ENCODE measurements at regions not wholly inside any gene's neighbourhood (a gene's known extent, or its start where the extent isn't known, plus 50 kb on each side); places are given as distances from the start of the nearest gene placed in this dataset.

DNA sequence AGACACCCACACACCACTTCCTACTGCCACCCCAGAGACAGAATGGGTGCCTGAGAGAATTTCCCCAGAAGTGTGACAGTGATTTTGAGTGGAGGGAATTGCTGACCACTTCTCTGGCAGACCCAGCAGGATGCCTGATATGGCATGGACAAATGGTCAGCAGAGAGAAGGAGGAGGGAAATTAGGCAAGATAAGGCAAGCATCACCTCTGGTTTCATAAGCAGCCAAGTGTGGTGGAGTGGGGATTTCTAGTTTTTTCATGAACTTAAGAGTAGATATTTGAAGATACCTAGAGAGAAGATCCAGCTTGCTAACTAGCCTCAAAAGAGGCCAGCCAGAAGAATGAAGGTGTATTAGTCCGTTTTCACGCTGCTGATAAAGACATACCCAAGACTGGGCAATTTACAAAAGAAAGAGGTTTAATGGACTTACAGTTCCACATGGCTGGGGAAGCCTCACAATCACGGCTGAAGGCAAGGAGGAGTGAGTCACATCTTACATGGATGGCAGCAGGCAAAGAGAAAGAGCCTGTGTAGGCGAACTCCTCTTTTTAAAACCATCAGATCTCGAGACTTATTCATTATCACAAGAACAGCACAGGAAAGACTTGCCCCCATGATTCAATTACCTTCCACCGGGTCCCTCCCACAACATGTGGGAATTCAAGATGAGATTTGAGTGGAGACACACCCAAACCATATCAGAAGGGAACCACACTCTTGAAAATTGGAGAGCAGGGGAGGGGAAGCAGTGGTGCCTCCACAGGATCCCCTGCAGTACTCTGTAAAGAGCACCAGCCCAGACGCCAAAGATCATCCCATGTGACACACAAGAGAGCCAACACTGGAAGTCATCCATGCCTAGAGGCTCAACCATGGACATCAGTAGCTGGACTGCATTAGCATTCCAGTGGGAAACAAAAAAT lies 64.2 kb downstream of the RBM43 start:
- Histone ChIP-seq H3K27ac (no peak overlapping the region), H3K4me3 (no peak overlapping the region), H3K4me1 (replicated peaks in 1 of 2) (peaks cover 6 to 12% of the 10 kb centered on the region in 2 donors)
- in situ Hi-C loops (cut with MboI; ENCODE audit: low pct_unique_long_range_greater_than_20kb in 2 of 9, low sequenced_read_pairs in 9 of 9, unreplicated experiment in 9 of 9): no loop called here
- 67 to 95% (median 92%) methylated on average over 1 to 6 of the region's 7 CpGs; no CpG with 5 or more reads in 1 of the 10 experiments for WGBS, 10 experiments
- peak in 2 of 8 experiments; percentile 70 to 76 for ATAC-seq (replicated peaks in 6 of 8)

DNA sequence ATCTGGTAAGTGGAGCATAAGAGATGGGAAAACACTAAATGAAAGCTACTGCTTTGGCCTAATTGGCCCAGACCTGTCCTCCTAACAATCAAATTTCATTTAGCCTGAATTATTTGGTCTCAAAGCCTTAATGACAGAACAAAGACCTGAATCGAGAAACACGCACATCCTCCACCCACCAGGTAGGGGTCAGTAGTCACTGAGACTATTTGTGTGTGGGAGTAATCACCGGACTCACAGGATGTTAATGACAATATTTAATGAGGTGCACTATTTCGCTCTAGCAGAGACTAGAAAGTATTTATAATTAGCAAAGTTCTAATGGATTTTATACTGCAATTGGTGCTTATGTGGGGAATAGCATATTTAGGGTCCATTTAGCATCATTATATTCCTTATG lies 68.1 kb downstream of the RBM43 start:
- no peak for ATAC-seq (replicated peaks in 6 of 8)
- 66 to 100% (median 80%) methylated on average over 1 to 4 of the region's 4 CpGs; no CpG with 5 or more reads in 5 of the 10 experiments for WGBS, 10 experiments
- in situ Hi-C loops (cut with MboI; ENCODE audit: low pct_unique_long_range_greater_than_20kb in 2 of 9, low sequenced_read_pairs in 9 of 9, unreplicated experiment in 9 of 9): no loop called here

DNA sequence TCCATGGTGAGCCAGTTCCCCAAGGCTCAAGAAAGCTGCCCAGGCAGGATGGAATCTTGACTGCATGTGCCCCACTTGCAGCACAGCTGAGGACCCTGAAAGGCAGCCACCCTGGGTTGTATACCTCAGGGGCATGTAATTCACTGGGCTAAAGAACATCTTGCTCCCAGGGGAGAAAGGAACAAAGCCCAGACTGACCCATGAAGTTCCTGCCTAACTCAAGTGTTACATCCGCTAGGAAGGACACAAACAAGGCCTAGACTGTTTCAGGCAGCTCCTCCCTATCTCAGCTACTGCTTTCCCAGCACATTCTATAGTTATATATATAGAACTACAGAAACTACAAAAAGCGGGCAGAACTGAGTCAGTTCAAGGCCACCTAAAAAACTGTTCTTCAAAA lies 69.0 kb downstream of the RBM43 start:
- no peaks in the 10 kb centered on the region for H3K4me1 ChIP-seq (replicated peaks in 1 of 2)
- no peak overlapping the region for H3K4me3 ChIP-seq
- WGBS, 10 experiments: 86 to 100% (median 100%) methylated on average over 1 to 2 of the region's 2 CpGs; no CpG with 5 or more reads in 2 of the 10 experiments
- H3K27ac ChIP-seq: no peak overlapping the region
- in situ Hi-C loops (cut with MboI; ENCODE audit: low pct_unique_long_range_greater_than_20kb in 2 of 9, low sequenced_read_pairs in 9 of 9, unreplicated experiment in 9 of 9): no loop called here
- ATAC-seq (replicated peaks in 6 of 8): peak in 2 of 8 experiments; percentile 12 to 30

More for the DNA sequence above, 68.1 kb downstream of the RBM43 start:
- H3K4me3 ChIP-seq: no peak overlapping the region
- no peaks in the 10 kb centered on the region for H3K4me1 ChIP-seq (replicated peaks in 1 of 2)
- H3K27ac ChIP-seq: no peak overlapping the region

DNA sequence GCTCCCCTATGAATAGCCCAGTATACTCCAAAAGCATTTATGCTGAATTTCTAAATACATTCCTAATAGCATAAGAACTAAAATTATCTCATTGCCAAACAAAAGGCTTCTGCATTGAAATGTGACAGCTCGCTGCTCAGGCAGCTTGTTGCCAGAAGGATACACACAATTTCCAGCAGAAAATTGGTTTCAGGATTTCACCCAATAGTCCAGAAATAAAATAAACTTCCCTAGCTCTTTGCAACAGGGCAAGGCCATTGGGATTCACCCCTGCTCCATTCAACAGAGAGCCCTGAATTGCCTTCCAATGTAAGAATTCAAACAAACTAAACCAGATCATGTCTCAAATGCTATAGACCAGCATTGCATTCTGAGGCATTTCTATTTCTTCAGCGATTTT lies 70.7 kb downstream of the RBM43 start:
- peak in 1 of 8 experiments; percentile 46 for ATAC-seq (replicated peaks in 6 of 8)
- Histone ChIP-seq H3K4me1 (replicated peaks in 1 of 2) (no peaks in the 10 kb centered on the region), H3K27ac (no peak overlapping the region), H3K4me3 (no peak overlapping the region)
- 0 to 100% (median 83%) methylated on average over 1 to 2 of the region's 2 CpGs for WGBS, 10 experiments
- in situ Hi-C loops (cut with MboI; ENCODE audit: low pct_unique_long_range_greater_than_20kb in 2 of 9, low sequenced_read_pairs in 9 of 9, unreplicated experiment in 9 of 9): no loop called here

DNA sequence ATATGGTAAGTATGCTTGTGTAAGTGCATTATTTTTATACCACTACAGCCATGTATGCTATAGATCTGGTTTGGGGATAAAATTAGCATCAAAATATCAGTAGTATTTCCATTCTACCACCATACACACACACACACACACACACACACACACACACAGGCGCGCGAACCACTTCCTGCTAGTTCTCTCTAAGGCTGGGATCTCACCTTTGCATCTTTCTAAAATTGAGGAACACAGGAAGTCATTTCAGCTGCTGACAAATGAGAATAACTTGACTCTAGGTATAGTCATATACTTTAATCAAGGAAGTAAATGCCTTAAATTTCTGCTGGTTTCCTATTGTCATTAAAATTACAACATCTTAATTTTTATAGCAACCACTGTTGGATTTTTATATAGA lies 72.5 kb downstream of the RBM43 start:
- WGBS, 10 experiments: 89 to 100% (median 95%) methylated on average over 3 of the region's 3 CpGs; no CpG with 5 or more reads in 6 of the 10 experiments
- in situ Hi-C loops (cut with MboI; ENCODE audit: low pct_unique_long_range_greater_than_20kb in 2 of 9, low sequenced_read_pairs in 9 of 9, unreplicated experiment in 9 of 9): no loop called here
- Histone ChIP-seq H3K27ac (no peak overlapping the region), H3K4me3 (no peak overlapping the region), H3K4me1 (replicated peaks in 1 of 2) (peaks cover 4 to 11% of the 10 kb centered on the region in 2 donors)
- peak in 1 of 8 experiments; percentile 56 for ATAC-seq (replicated peaks in 6 of 8)

DNA sequence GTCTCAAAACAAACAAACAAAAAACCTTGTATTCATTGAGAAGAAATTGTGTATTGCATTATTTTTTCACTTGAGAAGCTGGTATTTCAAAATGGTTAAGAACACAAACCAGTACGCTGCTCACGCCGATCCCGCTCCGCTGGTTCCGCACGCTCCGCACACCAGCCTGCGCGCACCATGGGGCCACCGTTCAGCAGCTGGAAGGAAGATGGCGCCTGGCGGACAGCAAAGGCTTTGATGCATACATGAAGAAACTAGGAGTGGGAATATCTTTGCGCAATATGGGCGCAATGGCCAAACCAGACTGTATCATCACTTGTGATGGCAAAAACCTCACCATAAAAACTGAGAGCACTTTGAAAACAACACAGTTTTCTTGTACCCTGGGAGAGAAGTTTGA lies 75.7 kb downstream of the RBM43 start:
- H3K27ac ChIP-seq: no peak overlapping the region
- in situ Hi-C loops (cut with MboI; ENCODE audit: low pct_unique_long_range_greater_than_20kb in 2 of 9, low sequenced_read_pairs in 9 of 9, unreplicated experiment in 9 of 9): no loop called here
- H3K4me3 ChIP-seq: no peak overlapping the region
- 83 to 100% (median 97%) methylated on average over 1 to 15 of the region's 15 CpGs; no CpG with 5 or more reads in 2 of the 10 experiments for WGBS, 10 experiments
- peaks cover 14 to 42% of the 10 kb centered on the region in 2 donors for H3K4me1 ChIP-seq (replicated peaks in 1 of 2)
- ATAC-seq (replicated peaks in 6 of 8): no peak

DNA sequence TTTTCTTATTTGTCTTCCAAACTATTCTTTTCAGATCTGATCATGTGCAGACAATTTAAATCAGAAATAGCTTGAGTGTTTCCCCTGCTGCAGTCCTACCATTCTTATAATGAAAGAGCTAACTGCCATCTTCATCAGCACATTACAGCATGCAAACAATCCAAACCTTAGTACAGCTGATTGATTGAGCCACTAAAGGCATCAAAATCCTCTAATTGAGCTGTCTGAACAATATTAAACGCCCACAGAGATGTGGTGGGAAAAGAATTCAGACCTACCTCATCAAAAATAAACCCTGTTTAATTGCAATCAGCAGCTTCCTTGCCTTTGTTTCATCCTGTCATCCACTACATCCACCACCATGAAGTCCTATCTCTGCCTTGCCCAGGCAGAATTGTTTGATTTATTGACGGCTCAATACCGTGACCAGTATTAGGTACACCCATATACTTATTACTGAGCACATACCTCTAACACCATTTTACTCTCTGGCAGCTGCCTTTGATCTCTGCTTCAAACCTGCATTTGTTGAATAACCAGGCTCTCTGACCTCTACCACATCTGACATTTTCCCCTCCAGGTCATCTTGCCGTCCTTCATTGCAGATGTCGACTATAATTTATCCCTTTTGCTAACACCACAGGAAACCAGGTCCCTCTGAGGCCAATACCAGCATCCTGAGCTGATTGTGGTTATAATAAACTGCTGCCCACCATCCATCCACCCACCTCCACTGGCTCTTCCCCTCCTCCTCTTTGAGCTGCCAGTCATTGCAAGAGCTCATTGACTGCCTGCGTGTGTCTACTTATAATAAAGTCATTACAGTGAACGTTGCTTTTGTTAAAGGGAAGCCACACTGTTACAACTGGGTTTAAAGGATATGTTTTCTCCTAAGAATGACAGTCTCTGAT lies 78.5 kb downstream of the RBM43 start:
- in situ Hi-C loops (cut with MboI; ENCODE audit: low pct_unique_long_range_greater_than_20kb in 2 of 9, low sequenced_read_pairs in 9 of 9, unreplicated experiment in 9 of 9): no loop called here
- Histone ChIP-seq H3K27ac (peak overlapping the region; percentile 16 to 45), H3K4me1 (replicated peaks in 1 of 2) (peaks cover 20 to 56% of the 10 kb centered on the region in 2 donors), H3K4me3 (no peak overlapping the region)
- 42 to 80% (median 48%) methylated on average over 1 to 7 of the region's 7 CpGs; no CpG with 5 or more reads in 4 of the 10 experiments for WGBS, 10 experiments
- ATAC-seq (replicated peaks in 6 of 8): peak in 5 of 8 experiments; percentile 47 to 85 (median 79)

DNA sequence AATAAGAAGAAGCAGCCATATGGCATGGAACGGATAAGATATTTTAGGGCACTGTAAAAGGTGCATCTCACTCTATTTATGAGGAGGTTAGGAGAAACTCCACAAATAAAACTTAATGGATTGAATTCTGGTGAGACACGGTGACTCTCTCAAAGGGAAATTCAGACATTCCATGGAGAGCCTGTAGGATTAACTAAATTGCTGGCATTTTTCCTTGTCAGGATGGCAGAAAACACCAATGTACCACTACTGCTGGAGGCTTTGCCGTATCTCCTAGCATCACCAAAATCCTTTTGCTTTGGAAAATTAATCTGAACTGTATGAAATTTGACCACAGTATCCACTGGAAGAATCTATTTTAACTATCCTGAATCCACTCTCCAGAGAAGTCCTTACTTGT lies 79.3 kb downstream of the RBM43 start:
- WGBS, 10 experiments: 20 to 100% (median 82%) methylated on average over 1 to 3 of the region's 3 CpGs; no CpG with 5 or more reads in 1 of the 10 experiments
- peaks cover 20 to 56% of the 10 kb centered on the region in 2 donors for H3K4me1 ChIP-seq (replicated peaks in 1 of 2)
- in situ Hi-C loops (cut with MboI; ENCODE audit: low pct_unique_long_range_greater_than_20kb in 2 of 9, low sequenced_read_pairs in 9 of 9, unreplicated experiment in 9 of 9): no loop called here
- H3K4me3 ChIP-seq: no peak overlapping the region
- peak overlapping the region; percentile 16 to 45 for H3K27ac ChIP-seq
- no peak for ATAC-seq (replicated peaks in 6 of 8)

DNA sequence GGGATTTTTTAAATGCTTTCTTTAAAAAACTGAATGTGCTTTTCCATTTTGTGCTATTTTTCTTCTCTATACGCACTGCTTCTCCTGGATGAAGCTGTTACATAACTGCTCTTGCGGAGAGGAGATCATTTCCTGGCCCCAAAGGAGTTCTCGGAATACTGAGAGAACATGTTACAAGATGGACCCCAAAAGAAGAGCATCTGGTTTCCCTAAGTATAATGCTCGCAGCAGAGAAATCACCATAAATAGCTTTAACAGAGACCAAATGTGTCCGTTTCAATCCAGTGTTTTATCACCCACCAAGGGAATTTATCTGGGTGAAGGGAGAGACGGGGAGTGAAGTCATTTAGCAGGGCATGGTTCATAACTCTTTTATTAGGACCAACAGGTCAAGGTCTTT lies 80.1 kb downstream of the RBM43 start:
- no peak for ATAC-seq (replicated peaks in 6 of 8)

DNA sequence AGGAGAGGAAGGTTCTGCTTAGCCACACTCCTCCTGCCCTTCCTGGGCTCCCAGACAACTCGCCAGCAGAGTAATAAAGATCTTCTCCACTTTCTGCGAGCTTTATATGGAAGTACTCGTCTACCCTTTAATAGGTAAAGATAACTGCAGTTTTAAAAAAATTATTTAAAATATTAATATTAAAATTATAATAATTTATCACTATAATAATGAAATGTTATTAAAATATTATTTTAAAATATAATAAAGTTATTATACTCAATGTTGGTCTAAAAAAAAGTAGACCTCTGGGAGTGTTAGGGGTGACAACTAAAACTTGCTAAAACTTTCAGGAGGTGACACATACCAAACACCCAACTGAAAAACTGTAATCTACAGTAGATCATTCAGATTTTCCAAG lies 81.5 kb downstream of the RBM43 start:
- Histone ChIP-seq H3K27ac (no peak overlapping the region), H3K4me3 (no peak overlapping the region), H3K4me1 (replicated peaks in 1 of 2) (peaks cover 20 to 57% of the 10 kb centered on the region in 2 donors)
- whole genome bisulfite sequencing, 10 experiments: 67 to 100% (median 90%) methylated on average over 1 to 3 of the region's 3 CpGs; no CpG with 5 or more reads in 1 of the 10 experiments
- in situ Hi-C loops (cut with MboI; ENCODE audit: low pct_unique_long_range_greater_than_20kb in 2 of 9, low sequenced_read_pairs in 9 of 9, unreplicated experiment in 9 of 9): no loop called here
- ATAC-seq (replicated peaks in 6 of 8): no peak

More for the DNA sequence above, 80.1 kb downstream of the RBM43 start:
- 43 to 91% (median 64%) methylated on average over 1 to 6 of the region's 6 CpGs for WGBS, 10 experiments
- in situ Hi-C loops (cut with MboI; ENCODE audit: low pct_unique_long_range_greater_than_20kb in 2 of 9, low sequenced_read_pairs in 9 of 9, unreplicated experiment in 9 of 9): no loop called here
- Histone ChIP-seq H3K4me3 (no peak overlapping the region), H3K4me1 (replicated peaks in 1 of 2) (peaks cover 20 to 56% of the 10 kb centered on the region in 2 donors), H3K27ac (no peak overlapping the region)

DNA sequence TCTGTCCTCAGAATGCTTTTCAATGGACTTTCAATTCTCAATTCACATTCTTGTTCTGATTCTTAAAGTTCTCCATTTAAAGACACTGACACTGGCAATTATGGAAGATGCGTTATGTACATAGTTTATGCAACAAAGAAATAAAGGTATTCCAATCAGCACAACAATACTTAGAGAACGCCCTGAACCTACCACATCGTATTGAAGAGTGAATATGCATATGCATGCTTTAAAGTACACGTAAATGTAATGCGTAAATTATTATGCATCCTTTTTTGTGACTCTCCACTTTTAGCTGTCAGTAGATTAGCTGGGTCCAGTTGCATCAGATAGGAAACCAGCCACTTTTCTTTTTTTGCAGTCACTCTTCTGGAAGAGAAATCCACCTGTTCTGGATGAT lies 83.5 kb downstream of the RBM43 start:
- Histone ChIP-seq H3K4me3 (no peak overlapping the region), H3K27ac (peak overlapping the region in 1 of 2 donors; percentile 48), H3K4me1 (replicated peaks in 1 of 2) (peaks cover 16 to 37% of the 10 kb centered on the region in 2 donors)
- peak in 6 of 8 experiments; percentile 30 to 94 (median 76) for ATAC-seq (replicated peaks in 6 of 8)
- in situ Hi-C loops (cut with MboI; ENCODE audit: low pct_unique_long_range_greater_than_20kb in 2 of 9, low sequenced_read_pairs in 9 of 9, unreplicated experiment in 9 of 9): no loop called here
- WGBS, 10 experiments: 0 to 75% (median 38%) methylated on average over 1 to 5 of the region's 5 CpGs

DNA sequence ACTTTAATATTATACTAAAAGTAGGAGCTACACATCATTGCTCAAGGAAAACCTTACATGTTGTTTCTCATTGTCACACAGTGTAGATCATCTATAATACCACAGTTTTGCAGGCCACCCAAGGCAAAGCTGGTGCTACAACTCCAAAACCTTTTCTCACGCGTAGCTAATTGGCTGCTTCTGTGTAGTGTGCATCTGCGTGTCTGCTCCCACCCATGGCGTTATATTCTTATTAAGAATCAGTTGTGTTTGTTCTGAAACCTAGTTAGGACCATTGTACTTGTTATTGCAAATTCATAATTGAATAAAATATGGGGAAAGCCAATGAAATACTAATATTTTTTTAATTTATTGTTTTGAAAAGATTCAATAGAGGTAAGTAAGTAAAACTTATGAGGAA lies 83.9 kb downstream of the RBM43 start:
- 80 to 100% (median 95%) methylated on average over 2 to 4 of the region's 4 CpGs; no CpG with 5 or more reads in 3 of the 10 experiments for WGBS, 10 experiments
- in situ Hi-C loops (cut with MboI; ENCODE audit: low pct_unique_long_range_greater_than_20kb in 2 of 9, low sequenced_read_pairs in 9 of 9, unreplicated experiment in 9 of 9): no loop called here
- Histone ChIP-seq H3K4me1 (replicated peaks in 1 of 2) (peaks cover 11 to 33% of the 10 kb centered on the region in 2 donors), H3K27ac (no peak overlapping the region), H3K4me3 (no peak overlapping the region)
- ATAC-seq (replicated peaks in 6 of 8): no peak

DNA sequence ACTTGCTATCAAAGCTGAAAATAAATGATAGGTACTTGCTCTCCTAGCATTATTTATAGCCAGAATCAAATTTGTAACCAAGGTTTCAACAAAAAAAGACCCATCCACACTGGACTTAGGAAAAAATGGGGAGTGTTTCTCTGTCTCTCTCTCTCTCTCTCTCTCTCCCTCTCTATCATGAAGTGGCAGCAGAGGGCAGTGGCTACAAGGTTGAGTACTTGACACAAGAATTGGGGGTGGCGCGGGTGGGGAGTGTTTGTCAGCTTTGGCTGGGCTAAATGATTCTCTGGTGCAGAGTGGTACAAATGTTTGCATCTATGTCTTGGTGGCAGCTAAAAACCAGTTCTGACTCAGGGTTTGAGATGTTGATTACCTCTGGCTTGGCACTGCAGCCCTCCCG lies 85.0 kb downstream of the RBM43 start:
- ATAC-seq (replicated peaks in 6 of 8): no peak
- no peak overlapping the region for H3K4me3 ChIP-seq
- 67 to 100% (median 100%) methylated on average over 1 to 3 of the region's 3 CpGs; no CpG with 5 or more reads in 3 of the 10 experiments for WGBS, 10 experiments
- H3K4me1 ChIP-seq (replicated peaks in 1 of 2): peaks cover 6 to 22% of the 10 kb centered on the region in 2 donors
- in situ Hi-C loops (cut with MboI; ENCODE audit: low pct_unique_long_range_greater_than_20kb in 2 of 9, low sequenced_read_pairs in 9 of 9, unreplicated experiment in 9 of 9): no loop called here
- no peak overlapping the region for H3K27ac ChIP-seq

Measured in motor neuron (in vitro differentiated cells).